Sigmoid colon (tissue), 3 donors: ENCODE measurements at regions not wholly inside any gene's neighbourhood (a gene's known extent, or its start where the extent isn't known, plus 50 kb on each side); places are given as distances from the start of the nearest gene placed in this dataset.

Source experiments
- CTCF ChIP-seq, 4 experiments: fragments of 450-650 bp in 3 of 4; fragments of 200-600 bp in 1 of 4; IDR thresholded peaks; one replicate each; pipeline ENCODE4 v1.5.1; 2016 to 2019; ENCODE audit warnings: antibody characterized with exemption in 4 of 4, mild to moderate bottlenecking in 3 of 4, moderate library complexity in 2 of 4
- POLR2A ChIP-seq, 2 donors: fragments of 450-650 bp; IDR thresholded peaks; one replicate each; pipeline ENCODE4 v1.6.1; 2016; ENCODE audit warnings: antibody characterized with exemption in 2 of 2, mild to moderate bottlenecking in 2 of 2, moderate library complexity in 2 of 2

- no peak for TF ChIP-seq CTCF (IDR thresholded peaks at IDR 0.05)
- no peak for TF ChIP-seq POLR2A (IDR thresholded peaks at IDR 0.05)
These were observed 100.6 kb upstream of the TOX3 start for GRCh38 chr16:52647588-52647987.
